ENCODE measurements at regions not wholly inside any gene's neighbourhood (a gene's known extent, or its start where the extent isn't known, plus 50 kb on each side); places are given as distances from the start of the nearest gene placed in this dataset.
A peak's percentile ranks its signal among the peaks of the same experiment; 100 is the strongest.
"Not testable (repeated sequence)": the region's sequence is repeated elsewhere in the genome, so short reads cannot be mapped to it uniquely, and the experiment has no call there.

DNA sequence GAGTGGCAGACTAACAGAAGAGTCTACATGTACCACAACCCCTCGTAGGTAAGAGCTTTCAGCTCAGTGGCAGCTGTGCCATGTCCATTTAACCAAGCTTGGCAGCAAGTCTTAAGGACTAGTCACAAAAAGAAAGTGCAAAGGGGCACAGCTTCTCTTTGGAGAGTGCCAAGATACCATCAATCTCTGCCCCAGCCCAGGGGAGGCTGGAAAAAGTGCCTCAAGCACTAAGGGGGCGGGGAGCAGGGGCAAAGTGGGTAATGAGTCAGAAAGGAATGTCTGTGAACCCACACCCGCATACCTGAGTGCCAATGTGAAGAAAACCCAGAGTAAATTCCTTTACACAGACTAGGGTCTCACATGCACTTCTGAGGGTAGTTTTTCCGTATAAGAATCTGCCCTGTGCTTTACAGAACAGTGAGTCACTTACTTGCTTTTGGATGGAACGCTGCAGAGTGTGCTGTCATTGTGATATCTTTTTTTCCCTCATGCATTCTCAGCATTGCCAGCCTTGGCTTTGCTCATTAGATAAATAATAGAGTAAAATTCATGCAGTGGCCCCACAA is 219.8 kb downstream of the ZNF674 start:
- no peak overlapping the region for H3K9ac ChIP-seq
- Mint-ChIP-seq H3K4me3 (no peak overlapping the region), H3K27ac (no peak overlapping the region), H3K27me3 (ENCODE audit: insufficient read depth, low read depth) (peaks cover 3% of the 10 kb centered on the region), H3K4me1 (peaks cover 35% of the 10 kb centered on the region), H3K36me3 (peaks cover 3% of the 10 kb centered on the region), H3K9me3 (peaks cover 14% of the 10 kb centered on the region)
- no peaks in the 10 kb centered on the region for H3K9me3 ChIP-seq (ENCODE audit: low read depth)
- H4K20me1 ChIP-seq (ENCODE audit: low read depth): no peaks in the 10 kb centered on the region
- no peak overlapping the region for H2AFZ ChIP-seq (replicated peaks)
- H3K27ac ChIP-seq: no peak overlapping the region
- TF ChIP-seq EZH2phosphoT487 (IDR thresholded peaks at IDR 0.05): no peak
- TF ChIP-seq, protein P1, sequence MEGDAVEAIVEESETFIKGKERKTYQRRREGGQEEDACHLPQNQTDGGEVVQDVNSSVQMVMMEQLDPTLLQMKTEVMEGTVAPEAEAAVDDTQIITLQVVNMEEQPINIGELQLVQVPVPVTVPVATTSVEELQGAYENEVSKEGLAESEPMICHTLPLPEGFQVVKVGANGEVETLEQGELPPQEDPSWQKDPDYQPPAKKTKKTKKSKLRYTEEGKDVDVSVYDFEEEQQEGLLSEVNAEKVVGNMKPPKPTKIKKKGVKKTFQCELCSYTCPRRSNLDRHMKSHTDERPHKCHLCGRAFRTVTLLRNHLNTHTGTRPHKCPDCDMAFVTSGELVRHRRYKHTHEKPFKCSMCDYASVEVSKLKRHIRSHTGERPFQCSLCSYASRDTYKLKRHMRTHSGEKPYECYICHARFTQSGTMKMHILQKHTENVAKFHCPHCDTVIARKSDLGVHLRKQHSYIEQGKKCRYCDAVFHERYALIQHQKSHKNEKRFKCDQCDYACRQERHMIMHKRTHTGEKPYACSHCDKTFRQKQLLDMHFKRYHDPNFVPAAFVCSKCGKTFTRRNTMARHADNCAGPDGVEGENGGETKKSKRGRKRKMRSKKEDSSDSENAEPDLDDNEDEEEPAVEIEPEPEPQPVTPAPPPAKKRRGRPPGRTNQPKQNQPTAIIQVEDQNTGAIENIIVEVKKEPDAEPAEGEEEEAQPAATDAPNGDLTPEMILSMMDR (IDR thresholded peaks at IDR 0.05): no peak
- H3K36me3 ChIP-seq: no peaks in the 10 kb centered on the region
- H3K4me2 ChIP-seq: no peak overlapping the region
- H3K4me3 ChIP-seq: no peak overlapping the region
- H3F3A ChIP-seq (ENCODE audit: low read depth): peaks cover 25% of the 10 kb centered on the region
- H3K79me2 ChIP-seq (ENCODE audit: low read depth): no peaks in the 10 kb centered on the region
- peak; percentile 20 for DNase-seq (ENCODE audit: low spot score)
- peaks cover 16% of the 10 kb centered on the region for H3K4me1 ChIP-seq
- H3K27me3 ChIP-seq: no peaks in the 10 kb centered on the region

DNA sequence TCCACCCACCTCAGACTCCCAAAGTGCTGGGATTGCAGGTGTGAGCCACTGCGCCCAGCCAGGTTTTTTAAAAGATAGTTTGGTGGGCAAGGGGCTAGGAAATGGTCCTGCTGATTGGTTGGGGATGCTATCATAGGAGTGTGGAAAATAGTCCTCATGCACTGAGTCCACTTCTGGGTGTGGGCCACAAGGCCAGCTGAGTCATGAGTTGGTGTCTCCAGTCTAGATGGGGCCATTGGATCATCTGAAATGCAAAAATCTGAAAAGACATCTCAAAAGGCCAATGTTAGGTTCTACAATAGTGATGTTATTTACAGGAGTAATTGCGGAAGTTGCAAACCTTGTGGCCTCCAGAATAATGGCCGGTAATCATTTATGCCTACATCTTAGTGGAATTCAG is 221.1 kb downstream of the ZNF674 start:
- Histone ChIP-seq H3K4me1 (peaks cover 16% of the 10 kb centered on the region), H3K27me3 (no peaks in the 10 kb centered on the region), H3K36me3 (no peaks in the 10 kb centered on the region), H2AFZ (replicated peaks) (no peak overlapping the region), H3K9ac (no peak overlapping the region), H3K27ac (no peak overlapping the region), H3K4me2 (no peak overlapping the region), H3K79me2 (ENCODE audit: low read depth) (no peaks in the 10 kb centered on the region), H3K9me3 (ENCODE audit: low read depth) (no peaks in the 10 kb centered on the region), H4K20me1 (ENCODE audit: low read depth) (no peaks in the 10 kb centered on the region), H3F3A (ENCODE audit: low read depth) (peaks cover 25% of the 10 kb centered on the region), H3K4me3 (no peak overlapping the region)
- no peak for DNase-seq (ENCODE audit: low spot score)
- Mint-ChIP-seq H3K27me3 (ENCODE audit: insufficient read depth, low read depth) (peaks cover 3% of the 10 kb centered on the region), H3K27ac (no peak overlapping the region), H3K36me3 (peaks cover 3% of the 10 kb centered on the region), H3K4me3 (no peak overlapping the region), H3K4me1 (peaks cover 34% of the 10 kb centered on the region), H3K9me3 (peaks cover 11% of the 10 kb centered on the region)
- no peak for TF ChIP-seq EZH2phosphoT487 (IDR thresholded peaks at IDR 0.05)
- no peak for TF ChIP-seq EZH2 (IDR thresholded peaks at IDR 0.05)
- TF ChIP-seq, protein P1 (IDR thresholded peaks at IDR 0.05): no peak

DNA sequence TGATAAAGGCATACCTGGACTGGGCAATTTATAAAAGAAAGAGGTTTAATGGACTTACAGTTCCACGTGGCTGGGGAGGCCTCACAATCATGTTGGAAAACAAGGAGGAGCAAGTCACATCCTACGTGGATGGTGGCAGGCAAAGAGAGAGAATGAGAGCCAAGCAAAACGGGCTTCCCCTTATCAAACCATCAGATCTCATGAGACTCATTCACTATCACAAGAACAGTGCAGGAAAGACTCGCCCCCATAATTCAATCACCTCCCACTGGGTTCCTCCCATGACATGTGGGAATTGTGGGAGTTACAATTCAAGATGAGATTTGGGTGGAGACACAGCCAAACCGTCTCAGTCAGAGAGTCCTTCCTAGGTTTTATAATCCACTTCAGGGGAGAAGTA is 222.3 kb downstream of the ZNF674 start:
- H3K36me3 ChIP-seq; H4K20me1 ChIP-seq (ENCODE audit: low read depth); H3K4me3 Mint-ChIP-seq; H3K4me3 ChIP-seq; H3K9me3 ChIP-seq (ENCODE audit: low read depth); H3K27me3 Mint-ChIP-seq (ENCODE audit: insufficient read depth, low read depth); H3K9ac ChIP-seq; H3K27ac ChIP-seq; H3K9me3 Mint-ChIP-seq; H3K4me2 ChIP-seq; H3K36me3 Mint-ChIP-seq; DNase-seq (ENCODE audit: low spot score); H3K27me3 ChIP-seq; H2AFZ ChIP-seq (replicated peaks); H3K79me2 ChIP-seq (ENCODE audit: low read depth); H3K27ac Mint-ChIP-seq: not testable (repeated sequence)
- peaks cover 11% of the 10 kb centered on the region for H3K4me1 ChIP-seq
- peaks cover 17% of the 10 kb centered on the region for H3F3A ChIP-seq (ENCODE audit: low read depth)
- peaks cover 26% of the 10 kb centered on the region for H3K4me1 Mint-ChIP-seq

DNA sequence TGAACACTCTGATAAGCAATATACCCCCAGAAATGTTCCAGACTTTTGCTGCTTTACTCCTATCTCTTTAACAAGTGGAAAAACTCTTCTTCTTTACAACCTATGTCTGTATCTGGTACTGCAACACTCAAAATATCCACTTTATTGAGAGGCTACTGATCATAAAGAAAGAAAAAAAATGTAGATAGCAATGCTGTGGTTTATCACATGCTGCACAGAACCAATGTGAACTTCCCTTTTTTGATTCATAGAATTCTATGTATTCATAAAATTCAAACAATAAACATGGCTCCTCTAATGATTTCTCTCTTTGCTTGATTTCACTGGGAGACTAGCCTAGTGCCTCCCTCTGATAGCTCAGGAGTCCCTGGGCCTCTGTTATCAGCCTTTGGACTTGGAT is 223.5 kb downstream of the ZNF674 start:
- no peaks in the 10 kb centered on the region for H4K20me1 ChIP-seq (ENCODE audit: low read depth)
- DNase-seq (ENCODE audit: low spot score): no peak
- Mint-ChIP-seq H3K36me3 (peaks cover 3% of the 10 kb centered on the region), H3K27ac (no peak overlapping the region), H3K4me3 (no peak overlapping the region), H3K9me3 (peaks cover 10% of the 10 kb centered on the region), H3K4me1 (peaks cover 19% of the 10 kb centered on the region), H3K27me3 (ENCODE audit: insufficient read depth, low read depth) (peaks cover 3% of the 10 kb centered on the region)
- peaks cover 1% of the 10 kb centered on the region for H3K4me1 ChIP-seq
- H3K9ac ChIP-seq: no peak overlapping the region
- no peak overlapping the region for H3K4me3 ChIP-seq
- no peaks in the 10 kb centered on the region for H3K79me2 ChIP-seq (ENCODE audit: low read depth)
- peaks cover 6% of the 10 kb centered on the region for H3F3A ChIP-seq (ENCODE audit: low read depth)
- H3K9me3 ChIP-seq (ENCODE audit: low read depth): no peaks in the 10 kb centered on the region
- no peaks in the 10 kb centered on the region for H3K27me3 ChIP-seq
- H3K36me3 ChIP-seq: no peaks in the 10 kb centered on the region
- TF ChIP-seq, protein P1 (IDR thresholded peaks at IDR 0.05): no peak
- no peak for TF ChIP-seq EZH2phosphoT487 (IDR thresholded peaks at IDR 0.05)
- no peak for TF ChIP-seq EZH2 (IDR thresholded peaks at IDR 0.05)
- no peak overlapping the region for H3K27ac ChIP-seq
- H3K4me2 ChIP-seq: no peak overlapping the region
- H2AFZ ChIP-seq (replicated peaks): no peak overlapping the region

Data from neural progenitor cell (in vitro differentiated cells).